ENCODE measurements at regions not wholly inside any gene's neighbourhood (a gene's known extent, or its start where the extent isn't known, plus 50 kb on each side); places are given as distances from the start of the nearest gene placed in this dataset.

- TF ChIP-seq FOXA1 (IDR thresholded peaks at IDR 0.05) (no peak), CTCF (IDR thresholded peaks at IDR 0.05; ENCODE audit: low read depth, low read length, missing input control) (no peak)
- TF ChIP-seq, protein P1, sequence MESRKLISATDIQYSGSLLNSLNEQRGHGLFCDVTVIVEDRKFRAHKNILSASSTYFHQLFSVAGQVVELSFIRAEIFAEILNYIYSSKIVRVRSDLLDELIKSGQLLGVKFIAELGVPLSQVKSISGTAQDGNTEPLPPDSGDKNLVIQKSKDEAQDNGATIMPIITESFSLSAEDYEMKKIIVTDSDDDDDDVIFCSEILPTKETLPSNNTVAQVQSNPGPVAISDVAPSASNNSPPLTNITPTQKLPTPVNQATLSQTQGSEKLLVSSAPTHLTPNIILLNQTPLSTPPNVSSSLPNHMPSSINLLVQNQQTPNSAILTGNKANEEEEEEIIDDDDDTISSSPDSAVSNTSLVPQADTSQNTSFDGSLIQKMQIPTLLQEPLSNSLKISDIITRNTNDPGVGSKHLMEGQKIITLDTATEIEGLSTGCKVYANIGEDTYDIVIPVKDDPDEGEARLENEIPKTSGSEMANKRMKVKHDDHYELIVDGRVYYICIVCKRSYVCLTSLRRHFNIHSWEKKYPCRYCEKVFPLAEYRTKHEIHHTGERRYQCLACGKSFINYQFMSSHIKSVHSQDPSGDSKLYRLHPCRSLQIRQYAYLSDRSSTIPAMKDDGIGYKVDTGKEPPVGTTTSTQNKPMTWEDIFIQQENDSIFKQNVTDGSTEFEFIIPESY (IDR thresholded peaks at IDR 0.05): no peak
Observed at GRCh38 chr6:84448331-84448730, 220.9 kb upstream of the CEP162 start.

All from liver (tissue), 2 donors.